Endodermal cell (in vitro differentiated cells): ENCODE measurements at regions not wholly inside any gene's neighbourhood (a gene's known extent, or its start where the extent isn't known, plus 50 kb on each side); places are given as distances from the start of the nearest gene placed in this dataset.
"Not testable (repeated sequence)": the region's sequence is repeated elsewhere in the genome, so short reads cannot be mapped to it uniquely, and the experiment has no call there.

Experiments used
- DNase-seq: peaks from one replicate; pipeline ENCODE4 v3.0.0-alpha.2; 2017
- H3K27ac ChIP-seq: 2 replicates; pipeline ENCODE4 v1.5.1; 2013; ENCODE audit warnings: mild to moderate bottlenecking, low read depth, low read length, moderate library complexity
- H3K27me3 ChIP-seq: 2 replicates; pipeline ENCODE4 v1.6.1; 2013; ENCODE audit warnings: mild to moderate bottlenecking, low read length, moderate library complexity; ENCODE audit not compliant: insufficient read depth, control insufficient read depth, poor library complexity, severe bottlenecking
- H3K36me3 ChIP-seq: 2 replicates; pipeline ENCODE4 v1.7.0; 2013; ENCODE audit warnings: mild to moderate bottlenecking, low read length, moderate library complexity; ENCODE audit not compliant: control insufficient read depth, insufficient read depth
- H3K4me1 ChIP-seq: one replicate; pipeline ENCODE4 v1.7.0; 2013; ENCODE audit warnings: low read length; ENCODE audit not compliant: control insufficient read depth, insufficient read depth
- H3K4me3 ChIP-seq: 2 replicates; pipeline ENCODE4 v1.5.1; 2013; ENCODE audit warnings: mild to moderate bottlenecking, low read length, moderate library complexity
- H3K9ac ChIP-seq: 2 replicates; pipeline ENCODE4 v1.6.1; 2013; ENCODE audit warnings: mild to moderate bottlenecking, low read length, moderate library complexity; ENCODE audit not compliant: poor library complexity, severe bottlenecking; ENCODE audit errors: extremely low read depth
- H3K9me3 ChIP-seq: 2 replicates; pipeline ENCODE4 v1.6.1; 2013; ENCODE audit warnings: mild to moderate bottlenecking, low read length, moderate library complexity; ENCODE audit not compliant: control insufficient read depth
- H3K27ac Mint-ChIP-seq: 2 replicates; pipeline ENCODE4 v1.8.0; 2020; ENCODE audit warnings: mixed read lengths
- H3K27me3 Mint-ChIP-seq: 2 replicates; pipeline ENCODE4 v1.8.0; 2021; ENCODE audit warnings: mild to moderate bottlenecking, mixed read lengths; ENCODE audit not compliant: insufficient read depth
- H3K36me3 Mint-ChIP-seq: 2 replicates; pipeline ENCODE4 v1.8.0; 2020; ENCODE audit warnings: low read depth, mixed read lengths
- H3K4me1 Mint-ChIP-seq: 2 replicates; pipeline ENCODE4 v1.8.0; 2020; ENCODE audit warnings: mixed read lengths
- H3K4me3 Mint-ChIP-seq: 2 replicates; pipeline ENCODE4 v1.8.0; 2020; ENCODE audit warnings: mild to moderate bottlenecking, moderate library complexity, mixed read lengths
- H3K9me3 Mint-ChIP-seq: 2 replicates; pipeline ENCODE4 v1.8.0; 2020; ENCODE audit warnings: mild to moderate bottlenecking, mixed read lengths
- CTCF ChIP-seq: fragments of 200-600 bp; sonication (generic); conservative IDR thresholded peaks from 2 replicates; pipeline ENCODE4 v1.5.0; 2021; ENCODE audit warnings: antibody characterized with exemption, mild to moderate bottlenecking
- WGBS, 2 experiments: methylation state at CpG; one replicate each; pipeline versions ENCODE4 v1.1.5 to v1.1.7; 2013; ENCODE audit warnings: missing lambda C conversion rate in 2 of 2, mixed read lengths in 1 of 2; ENCODE audit not compliant: insufficient coverage in 1 of 2, insufficient read length in 1 of 2; 5-methylcytosine and 5-hydroxymethylcytosine counted together

GRCh38 chr6:15816661-15817060 is 153.8 kb upstream of the DTNBP1 start:
- Mint-ChIP-seq H3K4me3 (no peak overlapping the region), H3K9me3 (no peaks in the 10 kb centered on the region), H3K27ac (no peak overlapping the region), H3K27me3 (peaks cover 7% of the 10 kb centered on the region), H3K36me3 (no peaks in the 10 kb centered on the region), H3K4me1 (no peaks in the 10 kb centered on the region)
- Histone ChIP-seq H3K36me3 (no peaks in the 10 kb centered on the region), H3K4me1 (no peaks in the 10 kb centered on the region), H3K9me3 (no peaks in the 10 kb centered on the region), H3K27ac (no peak overlapping the region), H3K27me3 (no peaks in the 10 kb centered on the region), H3K9ac (no peak overlapping the region), H3K4me3 (no peak overlapping the region)
- 86 to 91% methylated on average over 2 of the region's 2 CpGs for WGBS, 2 experiments
- DNase-seq = no peak
- no peak for TF ChIP-seq CTCF

GRCh38 chr6:15813698-15814097 is 150.9 kb upstream of the DTNBP1 start:
- not testable (repeated sequence) for H3K27me3 Mint-ChIP-seq, DNase-seq, H3K9ac ChIP-seq, H3K27ac ChIP-seq, H3K27ac Mint-ChIP-seq, H3K4me1 ChIP-seq, H3K27me3 ChIP-seq, H3K36me3 Mint-ChIP-seq, H3K9me3 Mint-ChIP-seq, H3K36me3 ChIP-seq, H3K9me3 ChIP-seq, H3K4me3 ChIP-seq, H3K4me3 Mint-ChIP-seq, H3K4me1 Mint-ChIP-seq
- 87 to 90% methylated on average over 3 to 5 of the region's 5 CpGs for WGBS, 2 experiments

GRCh38 chr6:15811107-15811506 is 148.3 kb upstream of the DTNBP1 start:
- Mint-ChIP-seq H3K27ac (no peak overlapping the region), H3K27me3 (no peaks in the 10 kb centered on the region), H3K4me1 (no peaks in the 10 kb centered on the region), H3K4me3 (no peak overlapping the region), H3K36me3 (no peaks in the 10 kb centered on the region), H3K9me3 (no peaks in the 10 kb centered on the region)
- H3K36me3 ChIP-seq = no peaks in the 10 kb centered on the region
- no peaks in the 10 kb centered on the region for H3K27me3 ChIP-seq
- TF ChIP-seq CTCF = peak; percentile 50
- 94 to 100% methylated on average over 2 of the region's 2 CpGs for WGBS, 2 experiments
- H3K27ac ChIP-seq = no peak overlapping the region
- no peak overlapping the region for H3K9ac ChIP-seq
- no peak for DNase-seq
- H3K9me3 ChIP-seq = no peaks in the 10 kb centered on the region
- no peak overlapping the region for H3K4me3 ChIP-seq
- H3K4me1 ChIP-seq = no peaks in the 10 kb centered on the region

DNA sequence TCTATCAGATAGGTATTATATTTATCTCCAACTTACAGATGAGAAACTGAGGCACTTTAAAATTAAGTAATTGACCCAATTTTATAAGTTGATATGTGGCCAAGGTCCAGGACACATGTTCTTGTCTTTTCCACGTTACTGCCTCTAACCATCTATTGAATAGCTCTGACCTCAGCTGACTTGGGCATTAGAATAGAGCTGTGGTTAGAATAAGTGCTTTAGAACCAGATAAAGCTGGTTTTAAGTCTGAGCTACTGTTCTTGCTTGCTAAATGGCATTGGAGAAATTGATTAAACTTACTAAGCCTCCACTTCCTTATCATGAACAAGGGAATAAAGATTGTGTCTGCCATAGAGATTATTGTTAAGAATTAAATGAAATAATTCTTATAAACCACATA is 147.8 kb upstream of the DTNBP1 start:
- H3K4me1 Mint-ChIP-seq = no peaks in the 10 kb centered on the region
- H3K9ac ChIP-seq = no peak overlapping the region
- no peak for TF ChIP-seq CTCF
- H3K4me3 Mint-ChIP-seq = no peak overlapping the region
- H3K27ac ChIP-seq = no peak overlapping the region
- H3K27me3 Mint-ChIP-seq = no peaks in the 10 kb centered on the region
- no peaks in the 10 kb centered on the region for H3K36me3 ChIP-seq
- no peak overlapping the region for H3K4me3 ChIP-seq
- no peaks in the 10 kb centered on the region for H3K9me3 ChIP-seq
- H3K27ac Mint-ChIP-seq = no peak overlapping the region
- H3K27me3 ChIP-seq = no peaks in the 10 kb centered on the region
- DNase-seq = no peak
- 82% methylated on average over 1 of the region's 1 CpG; no CpG with 5 or more reads in 1 of the 2 experiments for WGBS, 2 experiments
- no peaks in the 10 kb centered on the region for H3K9me3 Mint-ChIP-seq
- H3K36me3 Mint-ChIP-seq = no peaks in the 10 kb centered on the region
- H3K4me1 ChIP-seq = no peaks in the 10 kb centered on the region
